ENCODE measurements at regions not wholly inside any gene's neighbourhood (a gene's known extent, or its start where the extent isn't known, plus 50 kb on each side); places are given as distances from the start of the nearest gene placed in this dataset.

DNA sequence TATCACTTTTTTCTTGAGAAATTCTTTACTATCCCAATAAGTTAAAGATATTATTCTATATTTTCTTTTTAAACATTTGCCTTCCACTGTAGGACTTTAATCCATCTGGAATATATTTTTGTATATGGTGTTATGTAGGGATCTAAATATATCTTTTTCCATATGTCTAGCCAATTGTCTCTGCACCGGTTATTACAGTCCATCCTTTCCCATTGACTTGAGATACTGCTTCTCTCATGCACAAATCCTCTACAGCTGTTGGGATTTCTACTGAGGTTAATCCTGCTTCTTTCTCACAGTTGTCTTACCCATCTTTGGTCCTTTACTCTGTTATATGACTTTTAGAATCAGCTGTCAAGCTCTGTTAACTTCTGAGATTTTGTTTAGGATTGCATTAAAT, 483.8 kb upstream of the CDH4 start:
- ATAC-seq (ENCODE audit: insufficient read depth, low FRiP score) = no peak
- Histone ChIP-seq H3K4me3 (no peak overlapping the region), H3K36me3 (ENCODE audit: control insufficient read depth in 4 of 4, insufficient read depth in 4 of 4, low read length in 4 of 4) (no peaks in the 10 kb centered on the region), H3K9me3 (ENCODE audit: control insufficient read depth in 4 of 4, insufficient read depth in 3 of 4, low read length in 3 of 4) (peaks cover 0 to 4% (median 0%) of the 10 kb centered on the region in 4 donors), H3K9ac (ENCODE audit: insufficient read depth in 1 of 2, low read length in 2 of 2) (no peak overlapping the region), H3K4me1 (ENCODE audit: control insufficient read depth in 5 of 5, insufficient read depth in 5 of 5, low read length in 5 of 5) (no peaks in the 10 kb centered on the region), H3K27ac (ENCODE audit: low read depth in 1 of 2, low read length in 1 of 2) (no peak overlapping the region), H3K27me3 (ENCODE audit: control insufficient read depth in 3 of 3, insufficient read depth in 3 of 3, low read length in 2 of 3) (peaks cover 0 to 5% (median 0%) of the 10 kb centered on the region in 3 donors)
- no peak for DNase-seq
- TF ChIP-seq, protein P1, sequence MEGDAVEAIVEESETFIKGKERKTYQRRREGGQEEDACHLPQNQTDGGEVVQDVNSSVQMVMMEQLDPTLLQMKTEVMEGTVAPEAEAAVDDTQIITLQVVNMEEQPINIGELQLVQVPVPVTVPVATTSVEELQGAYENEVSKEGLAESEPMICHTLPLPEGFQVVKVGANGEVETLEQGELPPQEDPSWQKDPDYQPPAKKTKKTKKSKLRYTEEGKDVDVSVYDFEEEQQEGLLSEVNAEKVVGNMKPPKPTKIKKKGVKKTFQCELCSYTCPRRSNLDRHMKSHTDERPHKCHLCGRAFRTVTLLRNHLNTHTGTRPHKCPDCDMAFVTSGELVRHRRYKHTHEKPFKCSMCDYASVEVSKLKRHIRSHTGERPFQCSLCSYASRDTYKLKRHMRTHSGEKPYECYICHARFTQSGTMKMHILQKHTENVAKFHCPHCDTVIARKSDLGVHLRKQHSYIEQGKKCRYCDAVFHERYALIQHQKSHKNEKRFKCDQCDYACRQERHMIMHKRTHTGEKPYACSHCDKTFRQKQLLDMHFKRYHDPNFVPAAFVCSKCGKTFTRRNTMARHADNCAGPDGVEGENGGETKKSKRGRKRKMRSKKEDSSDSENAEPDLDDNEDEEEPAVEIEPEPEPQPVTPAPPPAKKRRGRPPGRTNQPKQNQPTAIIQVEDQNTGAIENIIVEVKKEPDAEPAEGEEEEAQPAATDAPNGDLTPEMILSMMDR (IDR thresholded peaks at IDR 0.05; ENCODE audit: control extremely low read depth, extremely low read depth) = no peak
- 94 to 95% methylated on average over 1 of the region's 1 CpG for WGBS, 2 donors

DNA sequence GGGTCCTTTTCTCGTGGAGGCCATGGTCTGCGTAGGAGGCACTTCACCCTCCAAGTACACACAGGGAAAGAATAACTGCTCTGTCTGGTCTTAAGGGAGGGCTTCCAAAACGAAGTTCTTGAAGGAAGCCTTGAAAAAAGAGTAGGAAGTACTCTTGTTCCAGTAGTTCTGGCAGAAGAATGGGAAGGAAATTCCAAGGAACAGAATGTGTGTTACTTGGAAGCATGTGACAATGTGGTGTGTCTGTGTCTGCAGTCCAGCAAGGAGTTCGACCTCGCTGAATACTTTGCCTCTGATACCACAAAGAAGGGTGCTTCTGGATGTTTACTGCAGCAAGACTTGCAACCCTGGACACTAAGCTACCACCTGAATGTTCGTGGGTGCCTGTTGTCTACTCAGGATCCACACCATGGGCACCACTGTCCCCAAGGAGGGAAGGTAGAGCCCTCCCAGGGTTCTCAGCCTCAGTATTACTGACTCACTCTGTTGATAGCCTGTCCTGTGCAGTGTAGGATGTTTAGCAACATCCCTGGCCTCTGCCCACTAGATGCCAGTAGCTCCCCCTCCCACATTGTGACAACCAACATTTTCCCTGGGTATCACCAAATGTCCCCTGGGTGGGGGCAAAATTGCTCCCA, 471.6 kb upstream of the CDH4 start:
- Histone ChIP-seq H3K9ac (ENCODE audit: insufficient read depth in 1 of 2, low read length in 2 of 2) (no peak overlapping the region), H3K27me3 (ENCODE audit: control insufficient read depth in 3 of 3, insufficient read depth in 3 of 3, low read length in 2 of 3) (no peaks in the 10 kb centered on the region), H3K4me1 (ENCODE audit: control insufficient read depth in 5 of 5, insufficient read depth in 5 of 5, low read length in 5 of 5) (no peaks in the 10 kb centered on the region), H3K9me3 (ENCODE audit: control insufficient read depth in 4 of 4, insufficient read depth in 3 of 4, low read length in 3 of 4) (peaks cover 0 to 17% (median 1%) of the 10 kb centered on the region in 4 donors), H3K4me3 (no peak overlapping the region), H3K27ac (ENCODE audit: low read depth in 1 of 2, low read length in 1 of 2) (no peak overlapping the region), H3K36me3 (ENCODE audit: control insufficient read depth in 4 of 4, insufficient read depth in 4 of 4, low read length in 4 of 4) (no peaks in the 10 kb centered on the region)
- ATAC-seq (ENCODE audit: insufficient read depth, low FRiP score) (no peak), DNase-seq (no peak)
- TF ChIP-seq, protein P1 (IDR thresholded peaks at IDR 0.05; ENCODE audit: control extremely low read depth, extremely low read depth) = no peak
- WGBS, 2 donors = 53 to 54% methylated on average over 6 of the region's 6 CpGs

DNA sequence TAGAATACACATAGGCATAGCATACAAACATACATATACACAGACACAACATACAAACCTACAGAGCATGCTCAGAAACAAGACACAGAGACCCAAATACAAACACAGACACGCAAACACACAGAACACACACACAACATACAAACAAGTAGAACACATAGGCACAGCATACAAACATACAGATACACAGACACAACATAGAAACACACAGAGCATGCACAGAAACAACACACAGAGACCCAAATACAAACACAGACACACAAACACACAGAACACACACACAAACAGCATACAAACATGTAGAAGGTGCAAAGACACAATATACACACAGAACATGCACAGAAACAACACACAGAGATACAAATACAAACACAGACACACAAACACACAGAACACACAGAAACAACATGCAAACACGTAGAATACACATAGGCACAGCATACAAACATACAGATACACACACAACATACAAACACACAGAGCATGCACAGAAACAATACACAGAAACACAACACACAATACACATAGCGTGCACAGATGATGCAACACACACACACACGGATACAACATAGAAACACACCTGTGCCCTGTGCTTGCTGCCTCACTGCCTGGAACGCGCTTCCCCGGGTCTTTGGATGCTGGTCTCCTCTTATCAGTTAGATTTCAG, 469.0 kb upstream of the CDH4 start:
- Histone ChIP-seq H3K4me3 (no peak overlapping the region), H3K27me3 (ENCODE audit: control insufficient read depth in 3 of 3, insufficient read depth in 3 of 3, low read length in 2 of 3) (peaks cover 0 to 5% (median 0%) of the 10 kb centered on the region in 3 donors), H3K9ac (ENCODE audit: insufficient read depth in 1 of 2, low read length in 2 of 2) (no peak overlapping the region), H3K4me1 (ENCODE audit: control insufficient read depth in 5 of 5, insufficient read depth in 5 of 5, low read length in 5 of 5) (peaks cover 0 to 3% (median 0%) of the 10 kb centered on the region in 5 donors), H3K27ac (ENCODE audit: low read depth in 1 of 2, low read length in 1 of 2) (no peak overlapping the region), H3K9me3 (ENCODE audit: control insufficient read depth in 4 of 4, insufficient read depth in 3 of 4, low read length in 3 of 4) (peaks cover 0 to 13% (median 1%) of the 10 kb centered on the region in 4 donors), H3K36me3 (ENCODE audit: control insufficient read depth in 4 of 4, insufficient read depth in 4 of 4, low read length in 4 of 4) (no peaks in the 10 kb centered on the region)
- ATAC-seq (ENCODE audit: insufficient read depth, low FRiP score) = no peak
- DNase-seq = no peak
- 88 to 89% methylated on average over 7 of the region's 7 CpGs for WGBS, 2 donors
- TF ChIP-seq, protein P1 (IDR thresholded peaks at IDR 0.05; ENCODE audit: control extremely low read depth, extremely low read depth) = no peak

All from lung (tissue), 11 donors.